Loucy (cell line): ENCODE measurements at regions not wholly inside any gene's neighbourhood (a gene's known extent, or its start where the extent isn't known, plus 50 kb on each side); places are given as distances from the start of the nearest gene placed in this dataset.

Source experiments
- CTCF ChIP-seq: fragments of 200-600 bp; sonication (generic); conservative IDR thresholded peaks from 2 replicates; pipeline ENCODE4 v1.5.1; 2014; ENCODE audit warnings: mild to moderate bottlenecking, antibody characterized with exemption, low read length
- EZH2phosphoT487 ChIP-seq: fragments of 200-600 bp; IDR thresholded peaks from 2 replicates; pipeline ENCODE4 v1.6.1; 2018; ENCODE audit warnings: antibody characterized with exemption, mild to moderate bottlenecking, moderate library complexity, borderline replicate concordance

GRCh38 chr1:188062456-188062855 is 1233.7 kb downstream of the PLA2G4A start:
- TF ChIP-seq CTCF (no peak), EZH2phosphoT487 (no peak)
